ENCODE measurements at regions not wholly inside any gene's neighbourhood (a gene's known extent, or its start where the extent isn't known, plus 50 kb on each side); places are given as distances from the start of the nearest gene placed in this dataset.

- TF ChIP-seq, protein P1, sequence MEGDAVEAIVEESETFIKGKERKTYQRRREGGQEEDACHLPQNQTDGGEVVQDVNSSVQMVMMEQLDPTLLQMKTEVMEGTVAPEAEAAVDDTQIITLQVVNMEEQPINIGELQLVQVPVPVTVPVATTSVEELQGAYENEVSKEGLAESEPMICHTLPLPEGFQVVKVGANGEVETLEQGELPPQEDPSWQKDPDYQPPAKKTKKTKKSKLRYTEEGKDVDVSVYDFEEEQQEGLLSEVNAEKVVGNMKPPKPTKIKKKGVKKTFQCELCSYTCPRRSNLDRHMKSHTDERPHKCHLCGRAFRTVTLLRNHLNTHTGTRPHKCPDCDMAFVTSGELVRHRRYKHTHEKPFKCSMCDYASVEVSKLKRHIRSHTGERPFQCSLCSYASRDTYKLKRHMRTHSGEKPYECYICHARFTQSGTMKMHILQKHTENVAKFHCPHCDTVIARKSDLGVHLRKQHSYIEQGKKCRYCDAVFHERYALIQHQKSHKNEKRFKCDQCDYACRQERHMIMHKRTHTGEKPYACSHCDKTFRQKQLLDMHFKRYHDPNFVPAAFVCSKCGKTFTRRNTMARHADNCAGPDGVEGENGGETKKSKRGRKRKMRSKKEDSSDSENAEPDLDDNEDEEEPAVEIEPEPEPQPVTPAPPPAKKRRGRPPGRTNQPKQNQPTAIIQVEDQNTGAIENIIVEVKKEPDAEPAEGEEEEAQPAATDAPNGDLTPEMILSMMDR (IDR thresholded peaks at IDR 0.05; ENCODE audit: low read depth, low read length): no peak
- CTCF ChIA-PET: no interaction called here
- Histone ChIP-seq H3K27ac (ENCODE audit: low read depth, low read length) (no peak overlapping the region), H3K27me3 (ENCODE audit: control insufficient read depth, insufficient read depth, low read length) (no peaks in the 10 kb centered on the region), H3K9me3 (ENCODE audit: control insufficient read depth, insufficient read depth, low read length) (no peaks in the 10 kb centered on the region), H3K4me3 (ENCODE audit: low read depth, low read length) (no peak overlapping the region)
- no peak for DNase-seq (ENCODE audit: low read depth, low spot score)
- POLR2A ChIA-PET: no interaction called here
Measured at GRCh38 chr15:96561593-96561992, 231.1 kb downstream of the NR2F2 start.

DNA sequence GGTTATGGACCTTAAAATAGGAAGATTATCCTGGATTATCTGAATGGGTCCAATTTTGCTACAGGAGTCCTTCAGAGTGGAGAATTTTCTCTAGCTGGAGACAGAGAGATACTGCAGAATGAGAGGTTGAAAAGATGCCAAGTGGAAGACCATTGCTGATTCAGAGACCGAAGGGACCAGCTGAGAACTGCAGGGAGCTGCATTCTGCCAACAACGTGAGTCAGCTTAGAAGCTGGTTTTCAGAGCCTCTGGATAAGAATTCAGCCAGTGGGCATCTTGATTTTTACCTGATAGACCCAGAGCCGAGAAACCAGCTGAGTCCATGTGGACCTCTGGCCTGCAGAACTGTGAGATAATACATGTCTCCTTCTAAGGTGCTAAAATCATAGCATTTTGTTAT lies 234.0 kb downstream of the NR2F2 start:
- ChIA-PET CTCF (no interaction called here), POLR2A (no interaction called here)
- H3K27me3 ChIP-seq (ENCODE audit: control insufficient read depth, insufficient read depth, low read length): no peaks in the 10 kb centered on the region
- H3K27ac ChIP-seq (ENCODE audit: low read depth, low read length): no peak overlapping the region
- no peaks in the 10 kb centered on the region for H3K9me3 ChIP-seq (ENCODE audit: control insufficient read depth, insufficient read depth, low read length)
- H3K4me3 ChIP-seq (ENCODE audit: low read depth, low read length): no peak overlapping the region
- TF ChIP-seq, protein P1 (IDR thresholded peaks at IDR 0.05; ENCODE audit: low read depth, low read length): no peak
- DNase-seq (ENCODE audit: low read depth, low spot score): no peak

- DNase-seq (ENCODE audit: low read depth, low spot score): no peak
- CTCF ChIA-PET: no interaction called here
- TF ChIP-seq, protein P1 (IDR thresholded peaks at IDR 0.05; ENCODE audit: low read depth, low read length): no peak
- Histone ChIP-seq H3K9me3 (ENCODE audit: control insufficient read depth, insufficient read depth, low read length) (no peaks in the 10 kb centered on the region), H3K27ac (ENCODE audit: low read depth, low read length) (no peak overlapping the region), H3K27me3 (ENCODE audit: control insufficient read depth, insufficient read depth, low read length) (no peaks in the 10 kb centered on the region), H3K4me3 (ENCODE audit: low read depth, low read length) (no peak overlapping the region)
- POLR2A ChIA-PET: no interaction called here
Measured at GRCh38 chr15:96565266-96565665, 234.8 kb downstream of the NR2F2 start.

DNA sequence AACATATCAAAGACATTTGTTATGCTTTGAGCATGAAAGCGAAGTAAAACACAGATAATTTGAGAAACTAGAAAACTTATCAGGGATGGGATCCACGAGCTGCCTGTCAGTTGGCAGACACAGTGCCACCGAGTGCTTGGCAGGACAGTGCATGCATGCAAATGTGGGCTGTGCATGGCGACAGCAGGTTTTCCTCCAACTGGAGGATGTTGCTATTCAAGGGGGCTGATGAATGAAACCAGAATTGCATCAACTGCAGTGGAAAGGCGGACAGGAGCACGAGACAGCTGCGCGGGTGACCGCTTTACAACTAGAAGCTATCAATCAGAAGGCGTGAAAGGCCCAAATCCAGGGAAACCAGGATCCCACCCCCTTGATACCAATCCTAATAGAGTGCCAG lies 244.3 kb downstream of the NR2F2 start:
- Histone ChIP-seq H3K4me3 (ENCODE audit: low read depth, low read length) (no peak overlapping the region), H3K27ac (ENCODE audit: low read depth, low read length) (no peak overlapping the region), H3K9me3 (ENCODE audit: control insufficient read depth, insufficient read depth, low read length) (no peaks in the 10 kb centered on the region), H3K27me3 (ENCODE audit: control insufficient read depth, insufficient read depth, low read length) (no peaks in the 10 kb centered on the region)
- ChIA-PET POLR2A (no interaction called here), CTCF (no interaction called here)
- TF ChIP-seq, protein P1 (IDR thresholded peaks at IDR 0.05; ENCODE audit: low read depth, low read length): no peak
- DNase-seq (ENCODE audit: low read depth, low spot score): no peak

DNA sequence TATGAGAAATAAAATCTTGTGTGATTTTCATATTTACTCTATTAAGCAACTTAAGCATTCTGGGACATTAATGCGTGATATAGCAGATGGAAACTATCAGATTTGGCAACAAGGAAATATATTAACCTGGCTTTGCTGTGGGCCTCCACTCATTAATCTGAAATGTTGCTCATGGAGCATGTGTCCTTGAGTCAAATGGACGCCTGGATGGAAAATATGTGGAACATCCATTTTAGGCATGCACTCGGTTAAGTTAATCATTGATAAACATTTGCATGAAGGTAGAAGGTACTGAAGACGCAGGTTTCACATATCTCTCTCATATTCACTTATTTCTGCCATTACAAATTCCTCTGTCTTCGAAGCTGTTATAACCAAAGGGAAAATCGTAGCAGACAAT lies 246.1 kb downstream of the NR2F2 start:
- CTCF ChIA-PET: no interaction called here
- no peak for DNase-seq (ENCODE audit: low read depth, low spot score)
- H3K27ac ChIP-seq (ENCODE audit: low read depth, low read length): no peak overlapping the region
- POLR2A ChIA-PET: no interaction called here
- H3K27me3 ChIP-seq (ENCODE audit: control insufficient read depth, insufficient read depth, low read length): no peaks in the 10 kb centered on the region
- H3K9me3 ChIP-seq (ENCODE audit: control insufficient read depth, insufficient read depth, low read length): no peaks in the 10 kb centered on the region
- no peak overlapping the region for H3K4me3 ChIP-seq (ENCODE audit: low read depth, low read length)
- TF ChIP-seq, protein P1 (IDR thresholded peaks at IDR 0.05; ENCODE audit: low read depth, low read length): no peak
